Brain microvascular endothelial cell (primary cell): ENCODE measurements at regions not wholly inside any gene's neighbourhood (a gene's known extent, or its start where the extent isn't known, plus 50 kb on each side); places are given as distances from the start of the nearest gene placed in this dataset.

ENCODE experiments used
- DNase-seq: peaks from one replicate; pipeline ENCODE4 v3.0.0-alpha.2; 2020
- H3K27ac ChIP-seq: fragments of 250-450 bp; sonication (Bioruptor Pico); 2 replicates; pipeline ENCODE4 v1.5.1; 2020; ENCODE audit warnings: mild to moderate bottlenecking, moderate library complexity
- H3K27me3 ChIP-seq: fragments of 250-450 bp; sonication (Bioruptor Pico); replicated peaks from 2 replicates; pipeline ENCODE4 v1.5.1; 2020; ENCODE audit warnings: mild to moderate bottlenecking
- H3K36me3 ChIP-seq: fragments of 250-450 bp; sonication (Bioruptor Pico); replicated peaks from 2 replicates; pipeline ENCODE4 v1.5.1; 2020; ENCODE audit warnings: mild to moderate bottlenecking
- H3K4me3 ChIP-seq: 2 replicates; pipeline ENCODE4 v1.5.1; 2011; ENCODE audit warnings: low read depth, mild to moderate bottlenecking, control low read depth, low read length, moderate library complexity
- CTCF ChIP-seq: IDR thresholded peaks from 2 replicates; pipeline ENCODE4 v1.5.1; 2011; ENCODE audit warnings: low read depth, mild to moderate bottlenecking, moderate library complexity, low read length, control low read depth, inconsistent platforms; ENCODE audit errors: missing control alignments
- in situ Hi-C: cut with HindIII; loops from 2 replicates; pipeline ENCODE4 v1.10.0; 2017; ENCODE audit warnings: low sequenced_read_pairs, low pct_ligation_motif_present

DNA sequence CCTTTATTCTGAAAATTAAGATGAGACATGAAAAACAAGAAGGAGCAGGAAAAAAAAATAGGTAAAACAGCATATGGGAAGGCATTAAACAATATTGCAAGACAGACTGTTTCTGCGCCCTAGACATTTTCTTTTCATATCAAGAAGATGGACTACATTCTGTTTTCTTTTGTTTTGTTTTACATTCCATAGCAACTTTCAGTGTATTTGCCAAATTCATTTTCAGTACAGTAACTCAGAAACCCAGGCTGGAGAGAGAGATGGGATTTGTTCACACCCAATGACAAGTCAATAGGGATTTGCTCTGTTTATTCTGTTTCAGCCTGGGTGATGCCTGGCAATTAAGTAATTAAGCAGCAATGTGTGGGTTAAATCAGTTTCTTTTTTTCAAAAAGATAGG is 892.8 kb upstream of the DIAPH2 start:
- H3K27me3 ChIP-seq: no peaks in the 10 kb centered on the region
- H3K4me3 ChIP-seq: no peak overlapping the region
- no peaks in the 10 kb centered on the region for H3K36me3 ChIP-seq
- in situ Hi-C loops: no loop called here
- no peak for DNase-seq
- H3K27ac ChIP-seq: no peak overlapping the region
- TF ChIP-seq CTCF: no peak

- in situ Hi-C loops: no loop called here
- DNase-seq: no peak
- Histone ChIP-seq H3K36me3 (no peaks in the 10 kb centered on the region), H3K27ac (no peak overlapping the region), H3K4me3 (no peak overlapping the region), H3K27me3 (no peaks in the 10 kb centered on the region)
- TF ChIP-seq CTCF: no peak
Observed at GRCh38 chrX:95797344-95797743, 887.3 kb upstream of the DIAPH2 start.

DNA sequence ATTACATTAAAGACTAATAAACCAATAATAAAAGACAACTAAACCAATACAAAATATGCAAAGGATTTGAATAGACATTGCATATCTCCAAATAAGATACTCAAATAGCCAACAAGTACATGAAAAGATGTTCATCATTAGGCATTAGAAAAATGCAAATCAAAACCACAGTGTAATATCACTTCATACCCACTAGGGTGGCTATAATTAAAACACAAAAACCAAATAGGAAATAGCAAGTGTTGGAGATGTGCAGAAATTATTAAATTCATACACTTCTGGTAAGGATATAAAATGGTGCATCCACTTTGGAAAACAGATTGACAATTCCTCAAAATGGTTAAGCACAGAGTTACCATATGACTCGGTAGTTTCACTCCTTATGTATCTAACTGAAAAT is 860.8 kb upstream of the DIAPH2 start:
- in situ Hi-C loops: no loop called here
- Histone ChIP-seq H3K36me3 (no peaks in the 10 kb centered on the region), H3K27me3 (no peaks in the 10 kb centered on the region), H3K27ac (no peak overlapping the region), H3K4me3 (no peak overlapping the region)
- no peak for DNase-seq
- no peak for TF ChIP-seq CTCF

GRCh38 chrX:95835223-95835622 is 849.4 kb upstream of the DIAPH2 start:
- in situ Hi-C loops: no loop called here
- no peak for TF ChIP-seq CTCF
- H3K27me3 ChIP-seq: no peaks in the 10 kb centered on the region
- H3K4me3 ChIP-seq: no peak overlapping the region
- no peak for DNase-seq
- H3K27ac ChIP-seq: no peak overlapping the region
- H3K36me3 ChIP-seq: no peaks in the 10 kb centered on the region

DNA sequence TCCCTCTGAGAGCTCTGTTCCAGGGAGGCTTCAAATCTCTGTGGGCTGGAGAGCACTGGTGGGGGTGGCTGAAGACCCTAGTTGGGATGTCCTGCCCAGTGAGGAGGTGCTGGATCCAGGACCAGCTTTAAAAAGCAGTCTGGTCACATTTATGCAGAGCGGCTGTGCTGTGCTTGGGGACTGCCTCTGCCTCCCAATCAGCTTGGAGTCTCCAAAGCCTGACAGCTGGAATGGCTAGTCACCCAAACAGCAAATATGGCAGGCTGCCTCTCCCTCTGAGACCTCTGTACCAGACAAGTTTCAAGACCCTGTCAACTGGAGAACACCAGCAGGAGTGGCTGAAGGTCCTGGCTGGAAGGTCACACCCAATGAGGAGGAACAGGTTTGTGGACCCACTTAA is 848.1 kb upstream of the DIAPH2 start:
- Histone ChIP-seq H3K36me3 (no peaks in the 10 kb centered on the region), H3K27me3 (no peaks in the 10 kb centered on the region), H3K4me3 (no peak overlapping the region), H3K27ac (no peak overlapping the region)
- in situ Hi-C loops: no loop called here
- no peak for DNase-seq
- TF ChIP-seq CTCF: no peak

DNA sequence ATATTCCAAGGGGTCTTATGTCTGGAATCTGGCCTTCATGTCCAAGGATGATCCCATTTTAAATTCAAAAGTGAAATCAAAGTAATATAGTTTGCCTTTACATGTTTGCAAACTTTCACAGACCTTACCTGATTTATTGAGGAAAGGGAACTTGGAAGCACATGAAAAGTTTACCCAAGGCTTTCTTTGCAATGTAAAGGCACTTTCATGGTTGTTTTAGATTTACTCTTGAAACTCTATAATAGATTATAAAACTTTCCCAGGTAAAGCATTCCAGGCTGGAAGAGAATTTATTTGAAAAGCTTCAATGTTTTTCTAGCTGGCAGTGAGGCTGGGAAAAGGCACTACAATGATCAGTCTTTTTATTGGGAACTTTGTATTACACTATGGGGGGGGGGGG is 842.8 kb upstream of the DIAPH2 start:
- DNase-seq: no peak
- Histone ChIP-seq H3K27ac (no peak overlapping the region), H3K4me3 (no peak overlapping the region), H3K36me3 (no peaks in the 10 kb centered on the region), H3K27me3 (no peaks in the 10 kb centered on the region)
- in situ Hi-C loops: no loop called here
- TF ChIP-seq CTCF: no peak
